Breast epithelium (tissue), 3 donors: ENCODE measurements at regions not wholly inside any gene's neighbourhood (a gene's known extent, or its start where the extent isn't known, plus 50 kb on each side); places are given as distances from the start of the nearest gene placed in this dataset.

ENCODE experiments used
- CTCF ChIP-seq, 3 donors: fragments of 450-650 bp; IDR thresholded peaks; one replicate each; pipeline ENCODE4 v1.5.1; 2016 to 2017; ENCODE audit warnings: antibody characterized with exemption in 3 of 3, mild to moderate bottlenecking in 3 of 3, moderate library complexity in 3 of 3
- POLR2A ChIP-seq: fragments of 450-650 bp; IDR thresholded peaks from one replicate; pipeline ENCODE4 v1.6.1; 2016; ENCODE audit warnings: antibody characterized with exemption, mild to moderate bottlenecking, moderate library complexity
- POLR2AphosphoS5 ChIP-seq, 3 donors: sonication (generic); formaldehyde crosslinking; IDR thresholded peaks; one replicate each; pipeline ENCODE4 v1.6.1; 2017; ENCODE audit warnings: antibody characterized with exemption in 3 of 3

GRCh38 chr12:124169577-124170284 lies 125.2 kb upstream of the RFLNA start:
- TF ChIP-seq CTCF (IDR thresholded peaks at IDR 0.05) (no peak), POLR2A (no peak), POLR2AphosphoS5 (IDR thresholded peaks at IDR 0.05) (no peak)
